ENCODE measurements at regions not wholly inside any gene's neighbourhood (a gene's known extent, or its start where the extent isn't known, plus 50 kb on each side); places are given as distances from the start of the nearest gene placed in this dataset.

DNA sequence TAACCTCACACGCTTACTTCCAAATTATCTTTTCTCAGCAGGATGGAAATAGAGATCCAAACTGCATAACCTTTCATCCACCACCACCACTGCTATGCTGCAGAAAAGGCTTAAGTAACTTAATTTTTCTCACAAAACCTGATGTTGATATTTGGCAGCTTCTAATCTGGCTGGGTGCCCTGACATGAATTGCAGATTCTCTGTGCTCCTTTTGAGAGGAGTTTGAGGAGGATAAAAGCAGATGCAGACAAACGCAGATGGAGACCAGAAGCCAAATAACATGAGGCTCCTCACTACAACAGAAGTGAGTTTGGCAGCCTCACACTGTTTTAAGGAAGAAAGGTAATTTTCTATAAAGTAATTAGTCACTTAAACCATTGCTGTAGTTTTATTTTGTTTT, 646.2 kb upstream of the ATXN8OS start:
- TF ChIP-seq POLR2A (IDR thresholded peaks at IDR 0.05), result no peak
- TF ChIP-seq, protein P1, sequence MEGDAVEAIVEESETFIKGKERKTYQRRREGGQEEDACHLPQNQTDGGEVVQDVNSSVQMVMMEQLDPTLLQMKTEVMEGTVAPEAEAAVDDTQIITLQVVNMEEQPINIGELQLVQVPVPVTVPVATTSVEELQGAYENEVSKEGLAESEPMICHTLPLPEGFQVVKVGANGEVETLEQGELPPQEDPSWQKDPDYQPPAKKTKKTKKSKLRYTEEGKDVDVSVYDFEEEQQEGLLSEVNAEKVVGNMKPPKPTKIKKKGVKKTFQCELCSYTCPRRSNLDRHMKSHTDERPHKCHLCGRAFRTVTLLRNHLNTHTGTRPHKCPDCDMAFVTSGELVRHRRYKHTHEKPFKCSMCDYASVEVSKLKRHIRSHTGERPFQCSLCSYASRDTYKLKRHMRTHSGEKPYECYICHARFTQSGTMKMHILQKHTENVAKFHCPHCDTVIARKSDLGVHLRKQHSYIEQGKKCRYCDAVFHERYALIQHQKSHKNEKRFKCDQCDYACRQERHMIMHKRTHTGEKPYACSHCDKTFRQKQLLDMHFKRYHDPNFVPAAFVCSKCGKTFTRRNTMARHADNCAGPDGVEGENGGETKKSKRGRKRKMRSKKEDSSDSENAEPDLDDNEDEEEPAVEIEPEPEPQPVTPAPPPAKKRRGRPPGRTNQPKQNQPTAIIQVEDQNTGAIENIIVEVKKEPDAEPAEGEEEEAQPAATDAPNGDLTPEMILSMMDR (IDR thresholded peaks at IDR 0.05), result no peak

All from lower leg skin (tissue), 3 donors.